ENCODE measurements at regions not wholly inside any gene's neighbourhood (a gene's known extent, or its start where the extent isn't known, plus 50 kb on each side); places are given as distances from the start of the nearest gene placed in this dataset.

GRCh38 chr17:77308861-77309726 lies 168.3 kb downstream of the SEC14L1 start:
- TF ChIP-seq POLR2A (IDR thresholded peaks at IDR 0.05), result no peak
- TF ChIP-seq, protein P1, sequence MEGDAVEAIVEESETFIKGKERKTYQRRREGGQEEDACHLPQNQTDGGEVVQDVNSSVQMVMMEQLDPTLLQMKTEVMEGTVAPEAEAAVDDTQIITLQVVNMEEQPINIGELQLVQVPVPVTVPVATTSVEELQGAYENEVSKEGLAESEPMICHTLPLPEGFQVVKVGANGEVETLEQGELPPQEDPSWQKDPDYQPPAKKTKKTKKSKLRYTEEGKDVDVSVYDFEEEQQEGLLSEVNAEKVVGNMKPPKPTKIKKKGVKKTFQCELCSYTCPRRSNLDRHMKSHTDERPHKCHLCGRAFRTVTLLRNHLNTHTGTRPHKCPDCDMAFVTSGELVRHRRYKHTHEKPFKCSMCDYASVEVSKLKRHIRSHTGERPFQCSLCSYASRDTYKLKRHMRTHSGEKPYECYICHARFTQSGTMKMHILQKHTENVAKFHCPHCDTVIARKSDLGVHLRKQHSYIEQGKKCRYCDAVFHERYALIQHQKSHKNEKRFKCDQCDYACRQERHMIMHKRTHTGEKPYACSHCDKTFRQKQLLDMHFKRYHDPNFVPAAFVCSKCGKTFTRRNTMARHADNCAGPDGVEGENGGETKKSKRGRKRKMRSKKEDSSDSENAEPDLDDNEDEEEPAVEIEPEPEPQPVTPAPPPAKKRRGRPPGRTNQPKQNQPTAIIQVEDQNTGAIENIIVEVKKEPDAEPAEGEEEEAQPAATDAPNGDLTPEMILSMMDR (IDR thresholded peaks at IDR 0.05), result no peak
